Occipital lobe (tissue), 1 donor: ENCODE measurements at regions not wholly inside any gene's neighbourhood (a gene's known extent, or its start where the extent isn't known, plus 50 kb on each side); places are given as distances from the start of the nearest gene placed in this dataset.

Experiments used
- DNase-seq: peaks from one replicate; lab custom pipeline; 2025; lab: John Stamatoyannopoulos, UW

DNA sequence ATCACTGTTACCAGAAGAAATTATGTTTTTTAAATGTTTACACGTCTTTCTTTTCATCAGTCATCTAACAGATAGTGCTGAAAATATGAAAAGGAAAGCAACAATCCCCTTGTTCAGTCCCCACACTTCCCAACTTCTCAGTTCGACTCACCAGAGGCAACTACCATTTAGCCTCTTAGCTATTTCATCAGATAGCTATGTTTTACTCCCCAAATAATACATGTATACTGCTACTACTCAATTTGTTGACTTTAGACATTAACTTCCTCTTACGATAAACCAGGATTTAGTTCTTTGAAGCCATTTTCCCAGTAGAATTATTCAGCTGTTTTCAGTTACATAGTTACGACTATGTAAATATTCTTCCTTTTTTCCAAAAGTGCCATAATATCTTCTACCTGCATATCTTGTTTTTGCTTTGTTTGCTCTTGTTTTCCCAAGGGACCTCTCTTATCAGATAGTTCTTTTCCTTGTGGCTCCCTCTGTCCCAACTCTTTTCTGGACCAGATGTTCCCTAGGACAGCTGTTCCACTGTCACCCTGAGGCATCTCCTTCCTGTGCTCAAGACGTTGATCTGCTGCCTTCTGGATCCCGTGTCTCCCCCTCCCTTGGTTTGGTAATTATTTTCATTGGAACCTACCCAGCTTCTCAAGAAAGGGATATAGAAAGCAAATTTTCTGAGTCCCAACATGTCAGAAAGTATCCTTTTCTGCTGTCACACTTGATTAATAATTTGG, 289.3 kb upstream of the TANK start:
- no peak for DNase-seq

GRCh38 chr2:160871953-160872352, 288.3 kb upstream of the TANK start:
- no peak for DNase-seq

GRCh38 chr2:160876029-160876428, 284.2 kb upstream of the TANK start:
- DNase-seq: no peak

- no peak for DNase-seq
These were observed 283.5 kb upstream of the TANK start for GRCh38 chr2:160876765-160877164.

- DNase-seq: no peak
These were observed 281.6 kb upstream of the TANK start for GRCh38 chr2:160878618-160879017.

GRCh38 chr2:160882906-160883305, 277.3 kb upstream of the TANK start:
- no peak for DNase-seq

DNA sequence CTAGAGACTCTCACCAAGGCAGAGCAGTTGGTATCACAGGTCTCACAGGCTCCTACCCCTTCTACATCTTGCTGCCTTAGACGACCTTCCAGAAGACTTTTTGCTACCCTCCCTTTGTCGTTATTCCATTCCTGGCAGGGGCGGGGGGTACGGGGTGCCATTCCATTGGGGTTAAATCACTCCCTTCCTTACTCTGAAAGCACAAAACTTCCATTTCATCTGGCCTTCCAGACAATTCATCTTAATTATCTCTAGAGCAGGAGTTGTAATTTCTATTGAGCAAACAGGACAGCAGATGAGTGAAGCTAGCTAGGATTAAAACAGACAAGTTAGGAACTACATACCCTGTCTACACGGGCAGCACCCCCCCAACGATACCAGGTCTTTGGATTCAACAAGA, 276.2 kb upstream of the TANK start:
- DNase-seq: no peak

GRCh38 chr2:160889439-160890170, 270.6 kb upstream of the TANK start:
- DNase-seq: no peak

DNA sequence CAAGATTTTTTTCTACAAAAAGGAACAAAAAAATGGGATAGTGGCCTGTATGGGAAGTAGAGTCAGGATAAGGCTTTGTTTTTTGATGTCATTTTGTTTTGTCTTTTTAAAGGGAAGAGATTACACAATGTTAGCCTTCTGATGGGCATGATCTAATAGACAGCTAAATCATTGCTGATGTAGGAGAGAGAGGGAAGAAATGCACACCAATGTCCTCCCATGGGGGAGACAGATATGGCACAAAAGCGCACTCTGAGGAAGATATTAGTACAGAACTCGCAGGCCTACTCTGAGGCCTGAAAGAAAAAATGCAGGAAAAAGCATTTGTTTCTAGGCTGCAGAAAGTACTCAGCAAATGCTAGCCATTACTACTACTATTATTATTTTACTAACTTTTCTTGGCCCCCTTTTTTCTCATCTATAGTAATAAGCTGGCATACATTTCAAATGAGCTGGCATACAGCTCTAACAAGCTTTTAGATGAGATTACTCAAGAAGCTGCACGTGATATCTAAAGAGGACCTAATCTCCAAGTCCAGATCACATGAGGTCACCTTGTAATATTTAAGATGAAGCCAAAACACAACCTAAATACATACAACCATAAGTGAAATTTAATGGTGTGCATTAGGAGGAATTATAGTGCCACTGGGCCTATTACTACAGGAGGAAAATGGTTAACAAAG, 269.4 kb upstream of the TANK start:
- no peak for DNase-seq

DNA sequence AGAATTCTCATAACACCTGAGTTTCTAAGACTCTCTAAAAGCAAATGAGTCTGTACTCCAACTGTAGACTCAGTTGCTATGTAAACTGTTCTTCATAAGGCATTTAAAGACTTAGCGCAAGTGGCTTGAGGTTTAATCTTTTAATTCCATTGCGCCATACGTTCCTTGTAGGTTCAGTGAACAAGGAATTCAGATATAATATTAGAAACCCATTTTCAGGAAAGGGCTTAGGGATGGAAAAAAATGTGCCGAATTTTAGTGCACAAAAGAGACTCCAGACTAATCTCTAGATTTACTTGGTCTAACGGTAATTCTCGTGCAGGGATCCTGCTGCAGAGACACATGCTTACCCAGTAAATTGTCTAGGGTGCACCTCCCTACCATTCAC, 268.9 kb upstream of the TANK start:
- no peak for DNase-seq

GRCh38 chr2:160892204-160892603, 268.0 kb upstream of the TANK start:
- no peak for DNase-seq

DNA sequence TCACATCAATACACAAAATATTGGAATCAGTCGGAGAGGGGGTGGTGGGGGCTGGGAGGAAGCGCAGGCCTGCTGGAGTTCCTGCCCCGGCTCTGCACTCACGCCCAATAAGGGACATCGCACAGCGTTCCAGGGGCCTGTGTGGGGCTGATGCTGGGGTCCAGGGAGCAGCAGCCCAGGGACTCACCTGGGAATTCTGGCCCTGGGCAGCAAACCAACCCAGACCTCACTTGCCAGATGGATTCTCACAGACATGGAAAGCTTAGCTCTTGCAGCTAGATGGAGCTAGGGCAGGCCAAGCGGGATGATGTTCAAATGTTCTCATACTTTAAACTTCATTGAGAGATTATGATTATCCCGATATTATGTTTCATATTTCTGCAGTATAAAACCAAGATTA, 266.6 kb upstream of the TANK start:
- no peak for DNase-seq

DNA sequence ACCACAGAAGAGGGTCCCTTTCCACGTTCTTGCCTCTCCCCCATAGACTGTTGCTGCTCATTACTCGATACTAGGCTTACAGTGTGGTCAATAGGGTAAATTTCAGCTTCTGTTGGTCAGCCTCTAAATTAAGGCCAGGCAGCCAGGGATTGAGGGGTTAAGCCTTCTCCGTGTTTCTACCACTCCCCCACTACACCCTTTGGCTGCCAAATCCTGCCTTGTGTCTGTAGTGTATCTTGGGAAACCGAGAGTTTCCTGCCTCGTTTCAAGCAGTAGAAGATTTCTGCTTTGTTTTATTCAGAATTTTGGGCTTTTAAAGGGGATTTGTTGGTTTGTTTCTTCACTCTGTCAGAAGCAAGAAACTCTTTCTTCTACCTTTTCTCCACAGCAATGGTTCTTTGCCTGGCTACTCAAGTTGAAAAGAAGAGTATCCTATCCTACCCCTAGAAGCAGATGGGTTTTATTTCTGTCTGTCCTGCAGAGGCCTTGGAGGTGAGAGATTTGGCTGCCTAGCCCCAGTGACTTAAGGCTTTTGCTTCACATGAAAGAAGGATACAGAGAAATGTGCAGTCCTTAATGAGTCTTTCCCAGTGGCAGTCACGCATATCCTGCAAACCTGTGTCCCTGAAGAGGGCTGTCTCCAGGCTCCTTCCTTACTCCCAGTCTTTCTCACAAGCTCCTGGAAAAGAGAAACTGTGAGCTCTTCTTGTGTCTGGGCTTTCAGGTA, 261.5 kb upstream of the TANK start:
- no peak for DNase-seq

- DNase-seq: no peak
These were observed 258.6 kb upstream of the TANK start for GRCh38 chr2:160901613-160902012.

DNA sequence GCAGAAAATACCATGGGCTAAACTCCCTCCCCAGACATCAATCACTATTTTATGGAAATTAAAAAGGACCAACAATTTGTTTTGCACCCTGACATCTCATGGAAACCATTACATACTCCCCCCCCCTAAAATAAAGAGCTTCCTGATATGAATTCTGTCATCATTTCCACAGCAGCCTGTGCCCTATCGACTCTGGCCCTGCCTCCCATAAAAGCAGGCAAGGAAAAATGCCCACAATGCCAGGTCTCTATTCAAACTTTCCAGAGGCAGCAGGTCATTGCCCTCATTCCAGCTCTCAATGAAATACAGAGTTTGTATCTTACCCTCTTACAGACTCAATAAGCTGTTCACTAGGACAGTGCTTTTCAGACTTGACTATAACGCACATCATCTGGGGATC, 254.4 kb upstream of the TANK start:
- DNase-seq: no peak

DNA sequence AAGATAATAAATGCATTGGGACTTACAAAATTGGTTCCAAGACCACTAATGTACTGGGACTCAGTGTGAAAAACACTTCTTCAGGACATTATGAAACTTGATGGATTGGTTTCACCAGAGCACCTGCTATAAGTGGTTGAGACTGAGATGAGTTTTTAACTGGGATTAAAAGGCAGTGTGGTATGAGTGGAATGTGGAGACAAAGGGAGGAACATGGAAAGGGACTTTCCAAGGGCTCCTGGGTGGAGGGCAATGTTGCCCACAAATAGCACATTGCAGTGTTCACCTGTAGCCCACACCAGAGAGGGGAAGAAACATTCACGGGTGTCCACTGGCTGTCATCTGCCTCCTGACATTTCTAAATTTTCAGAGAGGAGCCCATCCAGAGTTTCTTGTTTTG, 253.3 kb upstream of the TANK start:
- no peak for DNase-seq

DNA sequence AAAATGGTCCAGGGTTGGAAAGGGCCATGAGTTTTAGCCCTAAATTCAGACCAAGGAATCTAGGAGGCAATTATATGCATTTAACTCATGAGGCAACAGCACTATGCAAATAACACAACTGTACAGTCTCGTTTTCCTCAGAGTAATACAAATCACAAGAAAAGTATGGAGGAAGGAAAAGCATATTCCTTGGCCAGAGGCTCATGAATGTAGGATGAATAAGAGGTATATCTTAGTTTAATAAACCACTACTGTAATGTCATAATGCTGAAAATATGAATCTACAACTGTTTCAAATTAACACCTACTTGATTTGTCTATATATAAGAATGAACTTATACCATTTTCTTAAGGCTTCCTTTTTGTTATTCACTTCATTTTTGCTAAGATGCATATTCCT, 252.5 kb upstream of the TANK start:
- DNase-seq: no peak

DNA sequence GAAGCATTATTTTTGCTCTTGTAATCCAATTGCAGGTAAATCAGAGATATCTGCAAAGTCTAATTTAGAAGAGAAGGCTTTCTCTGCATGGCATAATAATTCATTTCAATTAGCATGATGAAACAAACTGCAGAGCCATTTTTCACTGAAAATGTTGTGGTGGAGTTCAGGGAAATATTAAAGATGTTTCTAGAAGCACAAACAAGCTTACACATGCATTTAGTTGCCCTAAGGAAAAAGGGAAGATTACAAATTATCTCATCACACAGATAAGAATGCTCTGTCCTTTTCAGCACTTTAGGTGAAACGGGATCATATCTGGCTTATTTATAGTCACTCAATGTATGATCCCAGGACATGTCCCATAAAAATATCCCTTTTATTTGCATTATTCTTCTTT, 252.1 kb upstream of the TANK start:
- DNase-seq: no peak

DNA sequence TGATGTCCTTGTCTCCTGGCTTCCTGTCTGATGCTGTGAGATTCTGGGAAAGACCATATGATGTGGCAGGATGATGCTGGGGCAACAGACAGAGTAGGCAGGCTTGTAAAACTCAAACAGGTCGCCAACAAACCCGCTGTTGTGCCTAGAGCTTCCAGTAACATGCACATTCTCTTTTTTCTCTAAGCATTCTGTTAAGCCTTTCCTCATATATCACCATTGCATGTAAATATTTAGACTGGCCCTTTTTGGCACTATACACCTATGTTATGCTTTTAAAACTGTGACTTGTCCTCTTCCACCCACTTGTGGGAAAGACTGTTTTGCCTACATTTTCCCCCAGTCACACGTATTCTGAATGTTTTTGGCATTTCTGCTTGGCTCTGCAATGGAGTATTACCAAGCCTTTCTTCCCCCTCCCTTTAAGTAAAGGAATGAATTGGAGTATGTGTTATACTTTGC, 250.4 kb upstream of the TANK start:
- DNase-seq: no peak

- DNase-seq: no peak
These were observed 249.5 kb upstream of the TANK start for GRCh38 chr2:160910681-160911080.

DNA sequence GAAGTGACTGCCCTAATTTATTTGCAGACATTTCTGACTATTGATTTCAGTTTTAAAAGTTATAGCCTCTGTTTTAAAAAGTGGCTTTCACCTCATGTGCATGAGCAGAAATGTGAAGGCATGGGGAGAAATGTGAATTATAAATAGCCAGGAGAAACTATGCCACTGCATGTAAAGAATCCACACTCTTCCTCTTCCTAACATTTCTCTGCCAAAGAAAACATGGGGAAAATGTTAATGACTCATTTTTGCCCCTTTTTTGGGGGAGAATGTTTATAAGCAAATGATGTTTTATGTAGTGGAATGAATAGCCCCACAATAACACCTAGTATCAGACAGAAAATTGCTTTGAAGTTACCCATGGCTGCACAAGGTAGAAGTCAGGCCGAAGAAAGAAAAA, 249.0 kb upstream of the TANK start:
- no peak for DNase-seq

DNA sequence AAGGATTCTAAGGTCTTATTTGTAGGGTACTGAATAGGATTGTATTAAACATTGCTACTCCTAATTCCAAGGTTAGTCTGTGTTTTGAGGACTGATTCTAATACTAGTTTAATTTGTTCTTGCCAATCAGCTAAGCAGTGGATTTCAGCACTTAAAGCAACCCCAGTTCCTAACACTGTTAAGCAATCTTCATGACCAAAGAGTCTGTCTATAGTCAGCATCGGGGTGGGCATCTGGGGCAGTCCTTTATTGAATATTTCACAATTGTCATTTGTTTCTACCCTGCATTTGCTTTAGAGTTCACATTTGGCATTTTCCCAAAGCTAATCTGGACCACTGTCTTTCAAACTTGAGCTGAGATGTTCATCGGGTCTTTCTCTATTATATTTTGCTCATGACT, 248.0 kb upstream of the TANK start:
- no peak for DNase-seq
